ENCODE measurements at regions not wholly inside any gene's neighbourhood (a gene's known extent, or its start where the extent isn't known, plus 50 kb on each side); places are given as distances from the start of the nearest gene placed in this dataset.

DNA sequence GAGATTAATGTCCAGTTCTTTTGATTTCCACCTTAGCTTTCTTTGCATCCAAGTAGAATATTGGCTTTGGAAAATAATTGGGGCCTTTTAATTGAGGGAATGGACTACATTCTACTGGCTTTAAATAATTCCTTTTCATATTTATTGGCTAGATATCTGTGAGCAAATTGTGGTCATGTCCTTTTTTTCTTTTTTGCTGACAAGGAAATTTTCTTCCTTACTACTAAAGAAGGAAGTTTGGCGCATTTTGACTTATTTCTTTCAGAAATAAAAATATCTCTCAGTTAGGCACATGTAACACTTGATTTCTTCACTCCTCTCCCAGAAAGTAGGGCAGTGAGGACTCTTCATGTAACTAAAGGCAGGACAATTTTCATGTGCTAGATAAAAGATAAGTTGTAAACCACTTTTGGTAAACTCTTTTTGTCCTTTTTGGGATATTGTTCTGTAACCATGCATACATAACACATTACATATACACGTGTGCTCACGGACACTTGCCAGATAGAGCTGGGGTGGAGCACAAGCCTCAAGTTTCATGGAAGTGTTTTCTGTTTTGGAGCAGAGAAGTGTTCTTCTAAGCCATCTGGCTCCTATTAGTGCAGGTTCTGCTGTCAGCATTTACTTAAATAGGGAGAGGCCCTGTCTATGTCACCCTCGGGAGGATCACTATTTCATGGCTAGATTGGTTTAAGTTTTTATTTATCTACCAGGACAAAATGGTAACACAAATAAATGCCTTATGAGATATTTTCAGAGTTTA is 85.1 kb upstream of the LRIG3 start:
- Histone ChIP-seq H3K36me3 (ENCODE audit: control insufficient read depth in 2 of 2, insufficient read depth in 2 of 2, low read length in 1 of 2) (no peaks in the 10 kb centered on the region), H3K4me2 (ENCODE audit: control insufficient read depth, insufficient read depth) (no peak overlapping the region), H3K4me3 (no peak overlapping the region), H3K27ac (ENCODE audit: control insufficient read depth, insufficient read depth) (no peak overlapping the region), H3K4me1 (ENCODE audit: control insufficient read depth, insufficient read depth, low read length) (no peaks in the 10 kb centered on the region), H3K9ac (ENCODE audit: control insufficient read depth, insufficient read depth, low read length) (no peak overlapping the region), H2AFZ (ENCODE audit: control insufficient read depth, low read depth, low read length) (no peak overlapping the region), H3K79me2 (ENCODE audit: control insufficient read depth, insufficient read depth, low read length) (no peaks in the 10 kb centered on the region), H3K27me3 (replicated peaks in 1 of 2; ENCODE audit: control insufficient read depth in 2 of 2, insufficient read depth in 2 of 2, low read length in 1 of 2) (no peaks in the 10 kb centered on the region), H4K20me1 (ENCODE audit: control insufficient read depth, insufficient read depth) (no peaks in the 10 kb centered on the region), H3K9me3 (replicated peaks; ENCODE audit: control insufficient read depth, insufficient read depth, low read length) (no peaks in the 10 kb centered on the region)
- POLR2A ChIA-PET, result no interaction called here
- CTCF ChIA-PET, result no interaction called here
- intact Hi-C loops (cut with micrococcal nuclease; ENCODE audit: unreplicated experiment) (no loop called here), in situ Hi-C loops (cut with MboI) (no loop called here)
- FAIRE-seq (no peak), ATAC-seq (no peak), DNase-seq (ENCODE audit: low read depth, low spot score) (no peak)
- no TSS peak for BruUV-seq (replicated peaks)
- RAD21 ChIA-PET (ENCODE audit: unreplicated experiment), result no interaction called here
- SMC1A ChIA-PET (ENCODE audit: uncharacterized antibody, unreplicated experiment), result no interaction called here
- WGBS (ENCODE audit: insufficient coverage, insufficient replicate concordance, low lambda C conversion rate, missing lambda C conversion rate), result 30% methylated on average over 4 of the region's 4 CpGs
- no peak for TF ChIP-seq FOXM1 (IDR thresholded peaks at IDR 0.05; ENCODE audit: low read depth, low read length)
- TF ChIP-seq SRF (IDR thresholded peaks at IDR 0.05; ENCODE audit: low read depth in 2 of 2, low read length in 2 of 2), result no peak
- TF ChIP-seq, protein P1, sequence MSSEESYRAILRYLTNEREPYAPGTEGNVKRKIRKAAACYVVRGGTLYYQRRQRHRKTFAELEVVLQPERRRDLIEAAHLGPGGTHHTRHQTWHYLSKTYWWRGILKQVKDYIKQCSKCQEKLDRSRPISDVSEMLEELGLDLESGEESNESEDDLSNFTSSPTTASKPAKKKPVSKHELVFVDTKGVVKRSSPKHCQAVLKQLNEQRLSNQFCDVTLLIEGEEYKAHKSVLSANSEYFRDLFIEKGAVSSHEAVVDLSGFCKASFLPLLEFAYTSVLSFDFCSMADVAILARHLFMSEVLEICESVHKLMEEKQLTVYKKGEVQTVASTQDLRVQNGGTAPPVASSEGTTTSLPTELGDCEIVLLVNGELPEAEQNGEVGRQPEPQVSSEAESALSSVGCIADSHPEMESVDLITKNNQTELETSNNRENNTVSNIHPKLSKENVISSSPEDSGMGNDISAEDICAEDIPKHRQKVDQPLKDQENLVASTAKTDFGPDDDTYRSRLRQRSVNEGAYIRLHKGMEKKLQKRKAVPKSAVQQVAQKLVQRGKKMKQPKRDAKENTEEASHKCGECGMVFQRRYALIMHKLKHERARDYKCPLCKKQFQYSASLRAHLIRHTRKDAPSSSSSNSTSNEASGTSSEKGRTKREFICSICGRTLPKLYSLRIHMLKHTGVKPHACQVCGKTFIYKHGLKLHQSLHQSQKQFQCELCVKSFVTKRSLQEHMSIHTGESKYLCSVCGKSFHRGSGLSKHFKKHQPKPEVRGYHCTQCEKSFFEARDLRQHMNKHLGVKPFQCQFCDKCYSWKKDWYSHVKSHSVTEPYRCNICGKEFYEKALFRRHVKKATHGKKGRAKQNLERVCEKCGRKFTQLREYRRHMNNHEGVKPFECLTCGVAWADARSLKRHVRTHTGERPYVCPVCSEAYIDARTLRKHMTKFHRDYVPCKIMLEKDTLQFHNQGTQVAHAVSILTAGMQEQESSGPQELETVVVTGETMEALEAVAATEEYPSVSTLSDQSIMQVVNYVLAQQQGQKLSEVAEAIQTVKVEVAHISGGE (CRISPR knock-in tag; IDR thresholded peaks at IDR 0.05), result no peak
- no peak for TF ChIP-seq TCF3 (IDR thresholded peaks at IDR 0.05; ENCODE audit: borderline replicate concordance, insufficient read depth, low read depth, low read length)
- TF ChIP-seq, protein P2, sequence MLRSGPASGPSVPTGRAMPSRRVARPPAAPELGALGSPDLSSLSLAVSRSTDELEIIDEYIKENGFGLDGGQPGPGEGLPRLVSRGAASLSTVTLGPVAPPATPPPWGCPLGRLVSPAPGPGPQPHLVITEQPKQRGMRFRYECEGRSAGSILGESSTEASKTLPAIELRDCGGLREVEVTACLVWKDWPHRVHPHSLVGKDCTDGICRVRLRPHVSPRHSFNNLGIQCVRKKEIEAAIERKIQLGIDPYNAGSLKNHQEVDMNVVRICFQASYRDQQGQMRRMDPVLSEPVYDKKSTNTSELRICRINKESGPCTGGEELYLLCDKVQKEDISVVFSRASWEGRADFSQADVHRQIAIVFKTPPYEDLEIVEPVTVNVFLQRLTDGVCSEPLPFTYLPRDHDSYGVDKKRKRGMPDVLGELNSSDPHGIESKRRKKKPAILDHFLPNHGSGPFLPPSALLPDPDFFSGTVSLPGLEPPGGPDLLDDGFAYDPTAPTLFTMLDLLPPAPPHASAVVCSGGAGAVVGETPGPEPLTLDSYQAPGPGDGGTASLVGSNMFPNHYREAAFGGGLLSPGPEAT (IDR thresholded peaks at IDR 0.05; ENCODE audit: low read depth), result no peak
- TF ChIP-seq ATF7 (IDR thresholded peaks at IDR 0.05; ENCODE audit: low read depth), result no peak
- no peak for TF ChIP-seq RAD21 (IDR thresholded peaks at IDR 0.05; ENCODE audit: insufficient read depth, low read depth, low read length)
- TF ChIP-seq ESRRA (IDR thresholded peaks at IDR 0.05; ENCODE audit: low read length), result no peak
- no peak for TF ChIP-seq SMAD5 (IDR thresholded peaks at IDR 0.05; ENCODE audit: low read depth)
- TF ChIP-seq, protein P3, sequence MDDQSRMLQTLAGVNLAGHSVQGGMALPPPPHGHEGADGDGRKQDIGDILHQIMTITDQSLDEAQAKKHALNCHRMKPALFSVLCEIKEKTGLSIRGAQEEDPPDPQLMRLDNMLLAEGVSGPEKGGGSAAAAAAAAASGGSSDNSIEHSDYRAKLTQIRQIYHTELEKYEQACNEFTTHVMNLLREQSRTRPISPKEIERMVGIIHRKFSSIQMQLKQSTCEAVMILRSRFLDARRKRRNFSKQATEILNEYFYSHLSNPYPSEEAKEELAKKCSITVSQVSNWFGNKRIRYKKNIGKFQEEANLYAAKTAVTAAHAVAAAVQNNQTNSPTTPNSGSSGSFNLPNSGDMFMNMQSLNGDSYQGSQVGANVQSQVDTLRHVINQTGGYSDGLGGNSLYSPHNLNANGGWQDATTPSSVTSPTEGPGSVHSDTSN (IDR thresholded peaks at IDR 0.05; ENCODE audit: insufficient replicate concordance, low read depth, low read length), result no peak
- no peak for TF ChIP-seq POLR2AphosphoS5 (IDR thresholded peaks at IDR 0.05; ENCODE audit: low read length)
- TF ChIP-seq, protein P4, sequence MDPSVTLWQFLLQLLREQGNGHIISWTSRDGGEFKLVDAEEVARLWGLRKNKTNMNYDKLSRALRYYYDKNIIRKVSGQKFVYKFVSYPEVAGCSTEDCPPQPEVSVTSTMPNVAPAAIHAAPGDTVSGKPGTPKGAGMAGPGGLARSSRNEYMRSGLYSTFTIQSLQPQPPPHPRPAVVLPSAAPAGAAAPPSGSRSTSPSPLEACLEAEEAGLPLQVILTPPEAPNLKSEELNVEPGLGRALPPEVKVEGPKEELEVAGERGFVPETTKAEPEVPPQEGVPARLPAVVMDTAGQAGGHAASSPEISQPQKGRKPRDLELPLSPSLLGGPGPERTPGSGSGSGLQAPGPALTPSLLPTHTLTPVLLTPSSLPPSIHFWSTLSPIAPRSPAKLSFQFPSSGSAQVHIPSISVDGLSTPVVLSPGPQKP (IDR thresholded peaks at IDR 0.05; ENCODE audit: low read depth, low read length), result no peak
- TF ChIP-seq ZNF384 (IDR thresholded peaks at IDR 0.05; ENCODE audit: borderline replicate concordance, low read depth, low read length), result no peak
- no peak for TF ChIP-seq RAD51 (IDR thresholded peaks at IDR 0.05)

All from GM12878 (cell line).